ENCODE measurements at regions not wholly inside any gene's neighbourhood (a gene's known extent, or its start where the extent isn't known, plus 50 kb on each side); places are given as distances from the start of the nearest gene placed in this dataset.
A peak's percentile ranks its signal among the peaks of the same experiment; 100 is the strongest.

DNA sequence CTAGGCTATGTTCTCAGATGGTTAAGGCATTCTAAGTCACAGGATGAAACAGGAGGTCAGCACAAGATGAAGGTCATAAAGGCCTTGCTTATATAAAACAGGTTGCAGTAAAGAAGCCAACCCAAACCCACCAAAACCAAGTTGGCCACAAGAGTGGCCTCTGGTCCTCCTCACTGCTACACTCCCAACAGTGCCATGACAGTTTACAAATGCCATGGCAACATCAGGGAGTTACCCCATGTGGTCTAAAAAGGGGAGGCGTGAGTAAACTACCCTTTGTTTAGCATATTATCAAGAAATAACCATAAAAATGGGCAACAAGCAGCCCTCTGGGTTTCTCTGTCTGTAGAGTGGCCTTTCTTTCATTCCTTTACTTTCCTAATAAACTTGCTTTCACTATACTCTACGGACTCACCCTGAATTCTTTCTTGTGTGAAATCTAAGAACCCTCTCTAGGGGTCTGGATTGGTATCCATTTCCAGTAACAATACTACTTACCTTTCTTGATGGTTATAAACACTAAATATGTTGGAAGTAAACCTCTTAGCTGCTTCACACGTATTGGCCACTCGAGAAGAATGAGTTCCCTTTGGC is 1237.9 kb downstream of the FAM181B start:
- DNase-seq, result no peak

DNA sequence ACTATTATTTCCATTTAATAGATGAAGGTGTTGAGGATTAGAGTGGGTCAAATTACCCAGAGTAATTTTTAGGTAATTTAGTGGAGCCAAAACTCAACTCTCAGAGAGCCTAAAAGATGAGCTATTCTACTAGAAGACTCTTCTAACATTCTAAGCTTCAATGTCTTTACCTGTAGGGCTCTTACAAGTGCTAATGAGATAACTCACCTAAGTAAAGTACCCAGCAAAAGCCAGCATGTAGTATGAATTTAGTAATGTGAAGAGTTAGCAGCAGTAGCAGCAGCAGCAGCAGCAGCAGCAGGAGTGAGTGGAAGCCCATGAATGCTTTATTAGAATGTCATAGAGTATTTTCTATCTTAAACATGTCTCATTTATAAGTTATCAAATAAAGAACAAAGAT is 1239.2 kb downstream of the FAM181B start:
- no peak for DNase-seq

GRCh38 chr11:81492923-81493445 is 1240.7 kb downstream of the FAM181B start:
- DNase-seq, result no peak

DNA sequence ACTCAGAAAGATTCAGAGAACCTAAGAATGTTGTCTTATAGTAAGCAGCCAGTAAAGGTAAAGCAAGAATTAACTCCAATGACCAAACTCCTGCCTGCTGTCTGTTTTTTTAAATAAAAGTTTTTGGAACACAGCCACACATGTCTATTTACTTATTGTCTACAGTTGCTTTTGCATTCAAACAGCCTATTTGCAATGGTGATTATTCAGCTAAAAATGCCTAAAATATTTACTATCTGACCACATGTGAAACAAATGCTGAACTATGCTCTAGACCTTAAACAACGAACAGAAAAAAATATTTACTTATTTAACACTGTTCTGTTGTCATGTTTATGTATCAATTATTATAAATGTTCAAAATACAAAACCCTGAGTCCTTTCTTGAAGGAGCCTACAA is 1246.6 kb downstream of the FAM181B start:
- peak; percentile 4 for DNase-seq

- no peak for DNase-seq
Observed at GRCh38 chr11:81484196-81484595, 1249.5 kb downstream of the FAM181B start.

GRCh38 chr11:81477277-81477676 is 1256.4 kb downstream of the FAM181B start:
- DNase-seq, result no peak

GRCh38 chr11:81476345-81476744 is 1257.3 kb downstream of the FAM181B start:
- no peak for DNase-seq

- no peak for DNase-seq
Observed at GRCh38 chr11:81472646-81473045, 1261.0 kb downstream of the FAM181B start.

GRCh38 chr11:81470446-81470845 is 1263.2 kb downstream of the FAM181B start:
- no peak for DNase-seq

DNA sequence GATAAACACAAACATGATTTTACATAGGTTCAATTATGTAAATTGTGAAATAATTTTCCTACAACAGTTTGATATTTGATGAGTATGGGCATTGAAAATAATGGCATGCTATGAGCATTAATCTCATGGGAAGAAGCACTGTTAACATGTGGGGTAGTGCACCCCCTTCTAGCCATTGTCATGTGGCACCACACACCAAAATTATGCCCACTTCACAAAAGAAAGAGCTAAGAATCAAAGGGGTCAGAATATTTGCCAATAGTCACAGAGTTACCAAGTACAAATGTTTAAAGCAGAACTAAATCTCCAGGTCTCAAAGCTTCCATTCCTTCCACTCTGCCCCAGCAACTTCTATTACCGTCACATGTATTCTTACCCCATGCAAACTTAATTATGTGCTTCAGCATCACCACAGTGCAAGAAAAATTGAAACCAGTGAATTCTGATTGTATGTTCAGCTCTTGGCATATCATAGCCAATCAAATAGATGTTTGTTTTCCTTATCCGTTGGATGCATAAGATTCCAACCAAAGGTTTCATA is 1273.8 kb downstream of the FAM181B start:
- DNase-seq, result no peak

DNA sequence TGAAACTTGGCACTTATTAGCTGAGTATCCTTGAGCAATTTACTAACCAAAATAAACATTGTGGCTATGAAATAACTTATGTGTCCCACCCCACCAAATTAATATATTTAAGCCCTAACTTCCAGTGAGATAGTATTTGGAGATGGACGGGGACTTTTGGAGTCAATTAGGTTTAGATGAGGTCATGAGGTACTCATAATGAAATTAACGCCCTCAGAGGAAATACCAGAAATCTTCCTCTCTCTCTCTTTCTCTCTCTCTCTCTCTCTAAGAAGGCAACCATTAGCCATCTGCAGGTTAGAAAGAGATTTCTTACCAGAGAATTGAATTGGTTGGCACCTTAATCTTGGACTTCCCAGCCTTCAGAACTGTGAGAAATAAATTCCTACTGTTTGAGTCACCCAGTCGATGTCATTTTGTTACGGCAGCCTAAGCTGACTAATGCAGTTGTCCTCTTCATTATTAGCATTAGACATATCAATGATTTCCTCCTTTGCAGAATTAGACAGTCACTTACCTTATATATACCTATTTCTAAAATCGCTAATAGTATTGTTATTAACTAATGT is 1284.0 kb downstream of the FAM181B start:
- no peak for DNase-seq

- no peak for DNase-seq
Observed at GRCh38 chr11:81444297-81444696, 1289.4 kb downstream of the FAM181B start.

- no peak for DNase-seq
Observed at GRCh38 chr11:81432333-81432732, 1301.3 kb downstream of the FAM181B start.

DNA sequence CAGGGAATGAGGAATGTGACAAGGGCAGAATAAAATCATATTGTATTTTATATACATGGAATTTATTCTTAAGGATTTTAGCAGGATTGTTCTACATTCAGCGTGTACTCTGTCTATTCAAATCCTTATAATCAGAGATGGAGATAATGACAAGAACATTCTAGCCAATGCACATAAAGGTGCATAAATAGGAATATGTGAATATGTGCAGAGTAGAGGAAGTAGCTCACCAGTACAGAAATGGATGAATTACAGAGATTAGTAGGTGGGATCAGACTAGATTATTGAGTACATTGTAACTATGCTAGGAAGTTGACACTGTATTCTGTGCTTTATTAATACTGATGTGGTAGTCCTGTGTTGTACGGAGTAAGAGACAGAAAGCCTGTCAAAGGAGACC is 1308.8 kb downstream of the FAM181B start:
- DNase-seq, result no peak

GRCh38 chr11:81422402-81422801 is 1311.3 kb downstream of the FAM181B start:
- DNase-seq, result no peak

DNA sequence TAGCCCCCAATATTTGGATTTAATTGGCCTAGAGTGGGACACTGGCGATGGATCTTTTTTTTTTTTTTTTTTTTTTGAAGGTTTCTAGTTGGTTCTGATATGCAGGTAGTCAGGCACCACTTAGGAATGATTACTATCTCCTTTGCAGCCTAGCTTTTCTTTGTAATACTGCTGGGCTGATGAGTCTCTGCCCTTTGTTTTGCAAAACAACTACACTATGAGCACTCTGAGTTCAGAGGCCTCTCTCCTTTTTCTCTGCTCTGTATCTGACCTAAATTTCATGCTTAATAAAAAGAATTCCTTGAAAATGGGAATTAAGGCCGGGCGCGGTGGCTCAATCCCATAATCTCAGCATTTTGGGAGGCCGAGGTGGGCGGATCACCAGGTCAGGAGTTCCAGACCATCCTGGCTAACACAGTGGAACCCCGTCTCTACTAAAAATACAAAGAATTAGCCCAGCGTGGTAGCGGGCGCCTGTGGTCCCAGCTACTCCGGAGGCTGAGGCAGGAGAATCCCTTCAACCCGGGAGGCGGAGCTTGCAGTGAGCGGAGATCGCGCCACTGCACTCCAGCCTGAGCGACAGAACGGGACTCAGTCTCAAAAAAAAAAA is 1312.3 kb downstream of the FAM181B start:
- no peak for DNase-seq

- no peak for DNase-seq
Observed at GRCh38 chr11:81420668-81421250, 1312.9 kb downstream of the FAM181B start.

- no peak for DNase-seq
Observed at GRCh38 chr11:81397316-81397715, 1336.3 kb downstream of the FAM181B start.

DNA sequence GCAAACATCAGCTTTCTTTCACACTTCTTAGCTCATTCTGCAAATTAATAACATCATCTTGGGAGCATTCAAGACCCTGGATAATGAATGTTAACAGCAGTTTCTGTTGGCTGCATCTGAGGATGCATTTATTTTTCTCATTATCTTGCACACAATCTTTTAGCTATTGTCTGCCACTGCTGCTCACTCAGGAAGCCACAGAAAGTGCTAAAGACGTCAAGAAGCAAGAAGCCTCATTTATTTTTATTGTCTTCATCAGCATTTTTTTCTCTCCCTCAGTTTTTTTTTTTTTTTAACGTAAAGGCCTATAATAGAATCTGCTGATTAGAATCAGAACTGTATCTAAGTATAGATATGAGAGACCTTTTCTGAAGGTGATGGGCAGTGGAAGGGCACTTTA is 1339.4 kb downstream of the FAM181B start:
- no peak for DNase-seq

- no peak for DNase-seq
Observed at GRCh38 chr11:81388326-81388725, 1345.3 kb downstream of the FAM181B start.

GRCh38 chr11:81380395-81380794 is 1353.3 kb downstream of the FAM181B start:
- DNase-seq, result no peak

- DNase-seq, result no peak
Observed at GRCh38 chr11:81377418-81377817, 1356.2 kb downstream of the FAM181B start.

DNA sequence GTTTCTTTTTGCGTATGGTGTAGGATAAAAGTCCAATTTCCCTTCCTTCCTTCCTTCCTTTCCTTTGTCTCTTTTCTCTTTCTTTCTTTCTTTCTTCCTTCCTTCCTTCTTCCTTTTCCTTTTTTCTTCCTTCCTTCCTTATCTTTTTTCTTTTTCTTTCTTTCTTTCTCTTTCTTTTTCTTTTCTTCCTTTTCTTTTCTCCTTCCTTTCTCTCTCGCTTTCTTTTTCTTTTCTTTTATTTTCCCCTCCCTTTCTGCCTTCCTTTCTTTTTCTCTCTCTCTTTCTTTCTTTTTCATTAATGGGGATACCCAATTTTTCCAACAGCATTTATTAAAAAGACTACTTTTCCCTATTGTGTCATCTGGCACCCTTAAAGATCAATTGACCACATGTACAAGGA is 1359.7 kb downstream of the FAM181B start:
- no peak for DNase-seq

- no peak for DNase-seq
Observed at GRCh38 chr11:81368192-81368591, 1365.5 kb downstream of the FAM181B start.
